GM18858 (cell line): ENCODE measurements at regions not wholly inside any gene's neighbourhood (a gene's known extent, or its start where the extent isn't known, plus 50 kb on each side); places are given as distances from the start of the nearest gene placed in this dataset.
"Not testable (repeated sequence)": the region's sequence is repeated elsewhere in the genome, so short reads cannot be mapped to it uniquely, and the experiment has no call there.

Experiments used
- ATAC-seq: cut with Tn5 transposase; IDR thresholded peaks from one replicate; pipeline ENCODE4 v1.9.1; 2021; ENCODE audit not compliant: unreplicated experiment

GRCh38 chr16:8130197-8130596 is 460.1 kb downstream of the TMEM114 start:
- ATAC-seq: no peak

- ATAC-seq: no peak
These were observed 463.2 kb downstream of the TMEM114 start for GRCh38 chr16:8127070-8127469.

GRCh38 chr16:8126313-8126712 is 464.0 kb downstream of the TMEM114 start:
- ATAC-seq: no peak

GRCh38 chr16:8120001-8120400 is 470.3 kb downstream of the TMEM114 start:
- no peak for ATAC-seq

- no peak for ATAC-seq
These were observed 474.5 kb downstream of the TMEM114 start for GRCh38 chr16:8115814-8116213.

- ATAC-seq: not testable (repeated sequence)
These were observed 475.4 kb downstream of the TMEM114 start for GRCh38 chr16:8114941-8115340.

- ATAC-seq: no peak
These were observed 476.5 kb downstream of the TMEM114 start for GRCh38 chr16:8113843-8114242.

GRCh38 chr16:8110572-8111514 is 479.5 kb downstream of the TMEM114 start:
- ATAC-seq: no peak

GRCh38 chr16:8109510-8110369 is 480.6 kb downstream of the TMEM114 start:
- ATAC-seq: no peak

- ATAC-seq: no peak
These were observed 481.3 kb downstream of the TMEM114 start for GRCh38 chr16:8108991-8109509.

- ATAC-seq: no peak
These were observed 483.0 kb downstream of the TMEM114 start for GRCh38 chr16:8107296-8107695.

GRCh38 chr16:8103649-8104289 is 486.5 kb downstream of the TMEM114 start:
- ATAC-seq: no peak

GRCh38 chr16:8099586-8099985 is 490.7 kb downstream of the TMEM114 start:
- ATAC-seq: no peak

GRCh38 chr16:8098947-8099512 is 491.3 kb downstream of the TMEM114 start:
- no peak for ATAC-seq

GRCh38 chr16:8096211-8096610 is 494.1 kb downstream of the TMEM114 start:
- ATAC-seq: no peak

GRCh38 chr16:8094696-8095095 is 495.6 kb downstream of the TMEM114 start:
- ATAC-seq: no peak

GRCh38 chr16:8088820-8089338 is 501.4 kb downstream of the TMEM114 start:
- ATAC-seq: no peak

- ATAC-seq: no peak
These were observed 502.6 kb downstream of the TMEM114 start for GRCh38 chr16:8087597-8088289.

- ATAC-seq: no peak
These were observed 503.2 kb downstream of the TMEM114 start for GRCh38 chr16:8087146-8087545.

GRCh38 chr16:8084882-8085281 is 505.4 kb downstream of the TMEM114 start:
- ATAC-seq: no peak
